HG02973 (cell line): ENCODE measurements at regions not wholly inside any gene's neighbourhood (a gene's known extent, or its start where the extent isn't known, plus 50 kb on each side); places are given as distances from the start of the nearest gene placed in this dataset.

ENCODE experiments used
- ATAC-seq: cut with Tn5 transposase; IDR thresholded peaks from one replicate; pipeline ENCODE4 v1.9.1; 2021; ENCODE audit warnings: moderate library complexity; ENCODE audit not compliant: unreplicated experiment

GRCh38 chr6:62345446-62345845 is 59.4 kb upstream of the KHDRBS2 start:
- ATAC-seq: no peak

GRCh38 chr6:62344850-62345249 is 58.8 kb upstream of the KHDRBS2 start:
- no peak for ATAC-seq

- ATAC-seq: no peak
Measured at GRCh38 chr6:62338477-62338876, 52.5 kb upstream of the KHDRBS2 start.
